GM23338 (cell line): ENCODE measurements at regions not wholly inside any gene's neighbourhood (a gene's known extent, or its start where the extent isn't known, plus 50 kb on each side); places are given as distances from the start of the nearest gene placed in this dataset.

Source experiments
- ATAC-seq: fragments of 200-7000 bp; cut with Tn5 transposase; 3 replicates; pipeline ENCODE4 v1.9.1; 2020
- DNase-seq: peaks from one replicate; pipeline ENCODE4 v3.0.0-alpha.2; 2015; ENCODE audit warnings: low spot score
- H2AFZ ChIP-seq: fragments of 200-600 bp; sonication (generic); 2 replicates; pipeline ENCODE4 v1.8.0; 2016; ENCODE audit warnings: antibody characterized with exemption, mild to moderate bottlenecking, moderate library complexity
- H3F3A ChIP-seq: fragments of 200-600 bp; sonication (generic); replicated peaks from 2 replicates; pipeline ENCODE4 v1.8.0; 2017; ENCODE audit warnings: antibody characterized with exemption, mixed run types, low read depth
- H3K27ac ChIP-seq: fragments of 200-600 bp; sonication (generic); 2 replicates; pipeline ENCODE4 v1.6.1; 2016; ENCODE audit warnings: low read depth
- H3K27me3 ChIP-seq: fragments of 200-600 bp; sonication (generic); 2 replicates; pipeline ENCODE4 v1.8.0; 2016; ENCODE audit warnings: mild to moderate bottlenecking, mixed run types, moderate library complexity; ENCODE audit not compliant: insufficient read depth
- H3K36me3 ChIP-seq: fragments of 200-600 bp; sonication (generic); 2 replicates; pipeline ENCODE4 v1.8.0; 2016; ENCODE audit warnings: mild to moderate bottlenecking; ENCODE audit not compliant: insufficient read depth
- H3K4me1 ChIP-seq: fragments of 200-600 bp; sonication (generic); 2 replicates; pipeline ENCODE4 v1.8.0; 2016; ENCODE audit warnings: mild to moderate bottlenecking, moderate library complexity; ENCODE audit not compliant: insufficient read depth
- H3K4me2 ChIP-seq: fragments of 200-600 bp; sonication (generic); 2 replicates; pipeline ENCODE4 v1.7.1; 2017; ENCODE audit warnings: mixed run types
- H3K4me3 ChIP-seq: fragments of 200-600 bp; sonication (generic); 2 replicates; pipeline ENCODE4 v1.6.1; 2016; ENCODE audit warnings: mixed run types
- H3K79me2 ChIP-seq: fragments of 200-600 bp; sonication (generic); replicated peaks from 2 replicates; pipeline ENCODE4 v1.8.0; 2017; ENCODE audit warnings: mild to moderate bottlenecking; ENCODE audit not compliant: insufficient read depth
- H3K9me2 ChIP-seq: fragments of 200-600 bp; sonication (generic); 2 replicates; pipeline ENCODE4 v1.8.0; 2017; ENCODE audit not compliant: insufficient read depth
- H4K20me1 ChIP-seq: fragments of 200-600 bp; sonication (generic); replicated peaks from 2 replicates; pipeline ENCODE4 v1.8.0; 2017; ENCODE audit warnings: mild to moderate bottlenecking; ENCODE audit not compliant: insufficient read depth
- H3K27ac Mint-ChIP-seq: 2 replicates; pipeline ENCODE4 v1.8.0; 2020; ENCODE audit warnings: inconsistent platforms, mild to moderate bottlenecking, moderate library complexity, mixed read lengths
- H3K27me3 Mint-ChIP-seq: 3 replicates; pipeline ENCODE4 v1.8.0; 2022; ENCODE audit warnings: low read depth, mild to moderate bottlenecking, moderate library complexity, mixed read lengths, inconsistent platforms; ENCODE audit not compliant: insufficient read depth, poor library complexity
- H3K36me3 Mint-ChIP-seq: 3 replicates; pipeline ENCODE4 v1.8.0; 2021; ENCODE audit warnings: low read depth, mild to moderate bottlenecking, inconsistent platforms, moderate library complexity, mixed read lengths
- H3K4me1 Mint-ChIP-seq: 3 replicates; pipeline ENCODE4 v1.8.0; 2020; ENCODE audit warnings: mild to moderate bottlenecking, inconsistent platforms, mixed read lengths
- H3K4me3 Mint-ChIP-seq: 3 replicates; pipeline ENCODE4 v1.8.0; 2021; ENCODE audit warnings: moderate library complexity, mild to moderate bottlenecking, inconsistent platforms, mixed read lengths
- H3K9me3 Mint-ChIP-seq: 3 replicates; pipeline ENCODE4 v1.8.0; 2020; ENCODE audit warnings: moderate library complexity, mild to moderate bottlenecking, inconsistent platforms, mixed read lengths
- CREB1 ChIP-seq: fragments of 250-450 bp; sonication (Bioruptor Pico); IDR thresholded peaks from 2 replicates; pipeline ENCODE4 v1.5.0; 2020; ENCODE audit warnings: low read depth, mild to moderate bottlenecking, moderate library complexity
- CTCF ChIP-seq, 2 experiments: fragments of 200-600 bp in 1 of 2; sonication (generic) in 1 of 2; conservative IDR thresholded peaks; 2 replicates each; pipeline versions ENCODE4 v1.5.1 to v1.6.1; 2016 to 2017; ENCODE audit warnings: antibody characterized with exemption in 2 of 2, low read depth in 2 of 2, mild to moderate bottlenecking in 2 of 2, moderate library complexity in 1 of 2
- EZH2 ChIP-seq: fragments of 200-600 bp; sonication (generic); IDR thresholded peaks from one replicate; pipeline ENCODE4 v1.8.0; 2017; ENCODE audit warnings: antibody characterized with exemption, mild to moderate bottlenecking, low read depth; ENCODE audit not compliant: unreplicated experiment
- EZH2phosphoT487 ChIP-seq: fragments of 200-600 bp; sonication (generic); IDR thresholded peaks from one replicate; pipeline ENCODE4 v1.8.1; 2018; ENCODE audit warnings: antibody characterized with exemption; ENCODE audit not compliant: unreplicated experiment
- JUNB ChIP-seq: IDR thresholded peaks from one replicate; pipeline ENCODE4 v1.6.1; 2016; ENCODE audit warnings: antibody characterized with exemption; ENCODE audit not compliant: unreplicated experiment
- NANOG ChIP-seq: IDR thresholded peaks from 2 replicates; pipeline ENCODE4 v1.6.1; 2016; ENCODE audit warnings: antibody characterized with exemption, borderline replicate concordance
- POLR2AphosphoS5 ChIP-seq: IDR thresholded peaks from 2 replicates; pipeline ENCODE4 v1.6.1; 2016; ENCODE audit warnings: antibody characterized with exemption, low read depth
- STAT1 ChIP-seq: IDR thresholded peaks from one replicate; pipeline ENCODE4 v1.6.1; 2016; ENCODE audit warnings: antibody characterized with exemption; ENCODE audit not compliant: unreplicated experiment
- ZNF114 ChIP-seq: fragments of 250-450 bp; sonication (Bioruptor Pico); IDR thresholded peaks from 2 replicates; pipeline ENCODE4 v1.5.0; 2020; ENCODE audit warnings: mild to moderate bottlenecking, moderate library complexity
- ZNF331 ChIP-seq: fragments of 250-450 bp; sonication (Bioruptor Pico); IDR thresholded peaks from 2 replicates; pipeline ENCODE4 v1.5.0; 2020; ENCODE audit warnings: low read depth, mild to moderate bottlenecking, moderate library complexity
- TF ChIP-seq, protein P1 (sequence below): IDR thresholded peaks from one replicate; pipeline ENCODE4 v1.6.1; 2018; ENCODE audit warnings: antibody characterized with exemption; ENCODE audit not compliant: unreplicated experiment
- TF ChIP-seq, protein P2 (sequence below): IDR thresholded peaks from 2 replicates; pipeline ENCODE4 v1.6.1; 2016; ENCODE audit warnings: antibody characterized with exemption

GRCh38 chr2:19714926-19715325 lies 186.9 kb downstream of the TTC32 start (continued):
- TF ChIP-seq, protein P1, sequence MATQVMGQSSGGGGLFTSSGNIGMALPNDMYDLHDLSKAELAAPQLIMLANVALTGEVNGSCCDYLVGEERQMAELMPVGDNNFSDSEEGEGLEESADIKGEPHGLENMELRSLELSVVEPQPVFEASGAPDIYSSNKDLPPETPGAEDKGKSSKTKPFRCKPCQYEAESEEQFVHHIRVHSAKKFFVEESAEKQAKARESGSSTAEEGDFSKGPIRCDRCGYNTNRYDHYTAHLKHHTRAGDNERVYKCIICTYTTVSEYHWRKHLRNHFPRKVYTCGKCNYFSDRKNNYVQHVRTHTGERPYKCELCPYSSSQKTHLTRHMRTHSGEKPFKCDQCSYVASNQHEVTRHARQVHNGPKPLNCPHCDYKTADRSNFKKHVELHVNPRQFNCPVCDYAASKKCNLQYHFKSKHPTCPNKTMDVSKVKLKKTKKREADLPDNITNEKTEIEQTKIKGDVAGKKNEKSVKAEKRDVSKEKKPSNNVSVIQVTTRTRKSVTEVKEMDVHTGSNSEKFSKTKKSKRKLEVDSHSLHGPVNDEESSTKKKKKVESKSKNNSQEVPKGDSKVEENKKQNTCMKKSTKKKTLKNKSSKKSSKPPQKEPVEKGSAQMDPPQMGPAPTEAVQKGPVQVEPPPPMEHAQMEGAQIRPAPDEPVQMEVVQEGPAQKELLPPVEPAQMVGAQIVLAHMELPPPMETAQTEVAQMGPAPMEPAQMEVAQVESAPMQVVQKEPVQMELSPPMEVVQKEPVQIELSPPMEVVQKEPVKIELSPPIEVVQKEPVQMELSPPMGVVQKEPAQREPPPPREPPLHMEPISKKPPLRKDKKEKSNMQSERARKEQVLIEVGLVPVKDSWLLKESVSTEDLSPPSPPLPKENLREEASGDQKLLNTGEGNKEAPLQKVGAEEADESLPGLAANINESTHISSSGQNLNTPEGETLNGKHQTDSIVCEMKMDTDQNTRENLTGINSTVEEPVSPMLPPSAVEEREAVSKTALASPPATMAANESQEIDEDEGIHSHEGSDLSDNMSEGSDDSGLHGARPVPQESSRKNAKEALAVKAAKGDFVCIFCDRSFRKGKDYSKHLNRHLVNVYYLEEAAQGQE, result no peak
- TF ChIP-seq, protein P2, sequence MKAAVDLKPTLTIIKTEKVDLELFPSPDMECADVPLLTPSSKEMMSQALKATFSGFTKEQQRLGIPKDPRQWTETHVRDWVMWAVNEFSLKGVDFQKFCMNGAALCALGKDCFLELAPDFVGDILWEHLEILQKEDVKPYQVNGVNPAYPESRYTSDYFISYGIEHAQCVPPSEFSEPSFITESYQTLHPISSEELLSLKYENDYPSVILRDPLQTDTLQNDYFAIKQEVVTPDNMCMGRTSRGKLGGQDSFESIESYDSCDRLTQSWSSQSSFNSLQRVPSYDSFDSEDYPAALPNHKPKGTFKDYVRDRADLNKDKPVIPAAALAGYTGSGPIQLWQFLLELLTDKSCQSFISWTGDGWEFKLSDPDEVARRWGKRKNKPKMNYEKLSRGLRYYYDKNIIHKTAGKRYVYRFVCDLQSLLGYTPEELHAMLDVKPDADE, result no peak
- TF ChIP-seq EZH2 (no peak), JUNB (no peak), EZH2phosphoT487 (no peak)

- no peaks in the 10 kb centered on the region for H4K20me1 ChIP-seq
- no peaks in the 10 kb centered on the region for H3K27me3 Mint-ChIP-seq
- H3K36me3 Mint-ChIP-seq, result no peaks in the 10 kb centered on the region
- TF ChIP-seq NANOG (no peak), CREB1 (CRISPR knock-in tag) (no peak), ZNF114 (CRISPR knock-in tag) (no peak), CTCF (conservative IDR thresholded peaks at IDR 0.05; ENCODE audit: low read depth in 2 of 2) (no peak), ZNF331 (CRISPR knock-in tag) (no peak), STAT1 (no peak), EZH2phosphoT487 (no peak), EZH2 (no peak), POLR2AphosphoS5 (no peak)
- TF ChIP-seq, protein P1, result no peak
- TF ChIP-seq, protein P2, result no peak
Observed at GRCh38 chr2:19712850-19713249, 188.9 kb downstream of the TTC32 start.

More at GRCh38 chr2:19712850-19713249, 188.9 kb downstream of the TTC32 start:
- Mint-ChIP-seq H3K4me1 (peaks cover 5% of the 10 kb centered on the region; the same call in 2 of the 3 replicates), H3K4me3 (no peak overlapping the region), H3K9me3 (peaks cover 7% of the 10 kb centered on the region), H3K27ac (no peak overlapping the region)
- no peak overlapping the region for H3K4me3 ChIP-seq
- H3K27me3 ChIP-seq, result no peaks in the 10 kb centered on the region
- no peaks in the 10 kb centered on the region for H3K79me2 ChIP-seq
- no peak overlapping the region for H3K27ac ChIP-seq
- no peak overlapping the region for H2AFZ ChIP-seq
- H3K36me3 ChIP-seq, result no peaks in the 10 kb centered on the region; the same call in 1 of the 2 replicates
- no peaks in the 10 kb centered on the region for H3K4me1 ChIP-seq
- H3F3A ChIP-seq, result no peaks in the 10 kb centered on the region
- no peaks in the 10 kb centered on the region for H3K9me2 ChIP-seq
- no peak overlapping the region for H3K4me2 ChIP-seq
- ATAC-seq, result no peak
- DNase-seq, result no peak
